Ishikawa (cell line): ENCODE measurements at regions not wholly inside any gene's neighbourhood (a gene's known extent, or its start where the extent isn't known, plus 50 kb on each side); places are given as distances from the start of the nearest gene placed in this dataset.

Experiments used
- CEBPB ChIP-seq: IDR thresholded peaks from 2 replicates; pipeline ENCODE4 v1.6.1; 2012
- CREB1 ChIP-seq: IDR thresholded peaks from 2 replicates; pipeline ENCODE4 v1.6.1; 2012; ENCODE audit warnings: low read depth
- EGR1 ChIP-seq: IDR thresholded peaks from 2 replicates; pipeline ENCODE4 v1.6.1; 2012
- EP300 ChIP-seq: IDR thresholded peaks from 2 replicates; pipeline ENCODE4 v1.6.1; 2012; ENCODE audit warnings: borderline replicate concordance
- FOXM1 ChIP-seq: IDR thresholded peaks from 2 replicates; pipeline ENCODE4 v1.6.1; 2012; ENCODE audit warnings: low read depth, borderline replicate concordance
- NFIC ChIP-seq: IDR thresholded peaks from 2 replicates; pipeline ENCODE4 v1.6.1; 2012
- RAD21 ChIP-seq: IDR thresholded peaks from 2 replicates; pipeline ENCODE4 v1.6.1; 2012; ENCODE audit warnings: low read depth
- TAF1 ChIP-seq: IDR thresholded peaks from 2 replicates; pipeline ENCODE4 v1.6.1; 2012; ENCODE audit warnings: low read depth, mild to moderate bottlenecking
- TCF12 ChIP-seq: IDR thresholded peaks from 2 replicates; pipeline ENCODE4 v1.6.1; 2012; ENCODE audit warnings: low read depth
- TEAD4 ChIP-seq: IDR thresholded peaks from 2 replicates; pipeline ENCODE4 v1.6.1; 2012
- YY1 ChIP-seq: IDR thresholded peaks from 2 replicates; pipeline ENCODE4 v1.6.1; 2012; ENCODE audit warnings: low read depth
- ZBTB7A ChIP-seq: IDR thresholded peaks from 2 replicates; pipeline ENCODE4 v1.6.1; 2012; ENCODE audit warnings: low read depth
- TF ChIP-seq, protein P1 (sequence below): IDR thresholded peaks from 2 replicates; pipeline ENCODE4 v1.6.1; 2012; ENCODE audit warnings: low read depth, mild to moderate bottlenecking
- TF ChIP-seq, protein P2 (sequence below): IDR thresholded peaks from 2 replicates; pipeline ENCODE4 v1.6.1; 2012
- TF ChIP-seq, protein P3 (sequence below): IDR thresholded peaks from 2 replicates; pipeline ENCODE4 v1.6.1; 2012

DNA sequence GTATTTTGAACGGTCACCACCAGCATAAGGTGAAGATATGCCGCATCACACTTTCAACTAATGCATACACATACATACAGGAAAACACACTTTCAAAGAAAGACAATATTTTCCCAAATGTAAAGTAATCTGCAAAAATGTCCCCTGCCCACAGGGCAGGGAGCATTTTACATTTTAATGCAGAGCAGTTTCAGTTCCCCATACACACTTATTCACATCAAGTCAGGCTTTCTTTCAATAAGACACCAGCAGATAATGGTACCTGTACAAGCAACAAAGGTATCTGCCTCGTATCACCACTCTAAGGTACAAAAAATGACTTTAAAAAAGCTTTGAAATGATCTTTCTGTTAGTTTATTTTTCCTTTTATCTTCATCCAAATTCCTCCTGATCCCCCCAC lies 247.1 kb upstream of the CCNG1 start:
- TF ChIP-seq RAD21 (no peak), TEAD4 (no peak), CEBPB (no peak), EP300 (no peak), TCF12 (no peak), CREB1 (no peak), ZBTB7A (no peak), YY1 (no peak), EGR1 (no peak), FOXM1 (no peak), TAF1 (no peak), NFIC (no peak)
- TF ChIP-seq, protein P1, sequence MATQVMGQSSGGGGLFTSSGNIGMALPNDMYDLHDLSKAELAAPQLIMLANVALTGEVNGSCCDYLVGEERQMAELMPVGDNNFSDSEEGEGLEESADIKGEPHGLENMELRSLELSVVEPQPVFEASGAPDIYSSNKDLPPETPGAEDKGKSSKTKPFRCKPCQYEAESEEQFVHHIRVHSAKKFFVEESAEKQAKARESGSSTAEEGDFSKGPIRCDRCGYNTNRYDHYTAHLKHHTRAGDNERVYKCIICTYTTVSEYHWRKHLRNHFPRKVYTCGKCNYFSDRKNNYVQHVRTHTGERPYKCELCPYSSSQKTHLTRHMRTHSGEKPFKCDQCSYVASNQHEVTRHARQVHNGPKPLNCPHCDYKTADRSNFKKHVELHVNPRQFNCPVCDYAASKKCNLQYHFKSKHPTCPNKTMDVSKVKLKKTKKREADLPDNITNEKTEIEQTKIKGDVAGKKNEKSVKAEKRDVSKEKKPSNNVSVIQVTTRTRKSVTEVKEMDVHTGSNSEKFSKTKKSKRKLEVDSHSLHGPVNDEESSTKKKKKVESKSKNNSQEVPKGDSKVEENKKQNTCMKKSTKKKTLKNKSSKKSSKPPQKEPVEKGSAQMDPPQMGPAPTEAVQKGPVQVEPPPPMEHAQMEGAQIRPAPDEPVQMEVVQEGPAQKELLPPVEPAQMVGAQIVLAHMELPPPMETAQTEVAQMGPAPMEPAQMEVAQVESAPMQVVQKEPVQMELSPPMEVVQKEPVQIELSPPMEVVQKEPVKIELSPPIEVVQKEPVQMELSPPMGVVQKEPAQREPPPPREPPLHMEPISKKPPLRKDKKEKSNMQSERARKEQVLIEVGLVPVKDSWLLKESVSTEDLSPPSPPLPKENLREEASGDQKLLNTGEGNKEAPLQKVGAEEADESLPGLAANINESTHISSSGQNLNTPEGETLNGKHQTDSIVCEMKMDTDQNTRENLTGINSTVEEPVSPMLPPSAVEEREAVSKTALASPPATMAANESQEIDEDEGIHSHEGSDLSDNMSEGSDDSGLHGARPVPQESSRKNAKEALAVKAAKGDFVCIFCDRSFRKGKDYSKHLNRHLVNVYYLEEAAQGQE: no peak
- TF ChIP-seq, protein P2, sequence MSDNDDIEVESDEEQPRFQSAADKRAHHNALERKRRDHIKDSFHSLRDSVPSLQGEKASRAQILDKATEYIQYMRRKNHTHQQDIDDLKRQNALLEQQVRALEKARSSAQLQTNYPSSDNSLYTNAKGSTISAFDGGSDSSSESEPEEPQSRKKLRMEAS: no peak
- TF ChIP-seq, protein P3, sequence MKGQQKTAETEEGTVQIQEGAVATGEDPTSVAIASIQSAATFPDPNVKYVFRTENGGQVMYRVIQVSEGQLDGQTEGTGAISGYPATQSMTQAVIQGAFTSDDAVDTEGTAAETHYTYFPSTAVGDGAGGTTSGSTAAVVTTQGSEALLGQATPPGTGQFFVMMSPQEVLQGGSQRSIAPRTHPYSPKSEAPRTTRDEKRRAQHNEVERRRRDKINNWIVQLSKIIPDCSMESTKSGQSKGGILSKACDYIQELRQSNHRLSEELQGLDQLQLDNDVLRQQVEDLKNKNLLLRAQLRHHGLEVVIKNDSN: no peak

DNA sequence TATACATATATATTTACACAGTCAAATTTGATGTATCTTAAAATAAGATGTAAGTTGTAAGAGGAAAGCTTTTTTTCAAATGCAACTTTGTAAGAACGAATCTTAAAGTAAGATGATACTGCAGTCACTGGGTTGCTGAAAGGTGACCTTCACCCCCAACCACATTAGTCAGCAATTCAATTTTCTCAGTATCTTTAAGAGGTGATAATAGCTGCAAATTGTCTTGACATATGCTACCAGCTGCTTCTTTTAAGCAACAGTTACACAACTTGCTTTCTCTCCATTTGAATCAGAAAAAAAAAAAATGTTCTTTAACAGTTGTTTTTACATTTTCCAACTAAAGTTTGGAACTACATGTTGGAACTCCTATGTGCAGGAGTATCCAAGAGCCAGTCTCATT lies 246.6 kb upstream of the CCNG1 start:
- TF ChIP-seq YY1: no peak
- TF ChIP-seq EP300: no peak
- TF ChIP-seq ZBTB7A: no peak
- no peak for TF ChIP-seq TEAD4
- TF ChIP-seq, protein P1: no peak
- TF ChIP-seq FOXM1: no peak
- TF ChIP-seq, protein P3: no peak
- TF ChIP-seq, protein P2: no peak
- TF ChIP-seq EGR1: no peak
- no peak for TF ChIP-seq TAF1
- TF ChIP-seq NFIC: no peak
- TF ChIP-seq TCF12: no peak
- no peak for TF ChIP-seq CEBPB
- no peak for TF ChIP-seq RAD21
- no peak for TF ChIP-seq CREB1

DNA sequence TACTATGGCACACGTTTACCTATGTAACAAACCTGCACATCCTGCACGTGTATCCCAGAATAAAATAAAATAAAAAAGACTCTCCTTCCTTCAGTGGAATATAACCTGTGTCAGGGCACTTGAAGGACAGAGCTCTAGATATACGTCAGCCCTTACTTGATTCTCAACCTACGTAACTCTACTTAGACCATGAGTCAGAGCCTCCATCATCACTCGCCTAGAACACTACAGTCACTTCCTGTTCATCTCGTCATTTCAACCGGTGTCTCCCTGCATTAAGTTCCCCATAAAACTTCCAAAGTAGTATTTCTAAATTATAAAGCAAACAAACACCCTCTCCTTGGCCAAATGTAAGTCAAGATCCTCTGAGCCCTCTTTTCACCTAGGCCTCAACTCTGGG lies 243.5 kb upstream of the CCNG1 start:
- TF ChIP-seq YY1: no peak
- no peak for TF ChIP-seq EGR1
- no peak for TF ChIP-seq TEAD4
- TF ChIP-seq FOXM1: no peak
- no peak for TF ChIP-seq CREB1
- TF ChIP-seq CEBPB: no peak
- no peak for TF ChIP-seq TCF12
- no peak for TF ChIP-seq TAF1
- TF ChIP-seq NFIC: no peak
- TF ChIP-seq, protein P1: no peak
- TF ChIP-seq, protein P3: no peak

DNA sequence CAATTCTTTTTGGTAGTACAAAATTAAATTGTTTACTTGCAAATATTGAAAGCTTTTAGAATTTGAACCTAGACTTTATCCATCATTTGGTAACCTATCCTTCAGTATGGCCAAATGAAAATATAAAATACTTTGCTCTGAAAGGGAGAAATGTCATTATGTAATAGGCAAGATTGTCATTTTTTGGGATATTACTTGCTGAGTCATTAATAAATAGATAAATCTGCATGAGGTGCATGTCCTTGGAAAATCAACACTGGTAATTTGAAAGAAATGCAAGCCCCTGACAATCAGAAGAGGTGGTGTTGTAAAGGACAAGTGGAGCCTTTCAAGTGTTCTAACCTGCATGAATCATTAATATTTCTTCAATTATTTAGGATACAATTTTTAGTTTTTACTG lies 231.8 kb upstream of the CCNG1 start:
- TF ChIP-seq, protein P3: no peak
- no peak for TF ChIP-seq TCF12
- TF ChIP-seq, protein P1: no peak
- no peak for TF ChIP-seq EGR1
- TF ChIP-seq FOXM1: no peak
- no peak for TF ChIP-seq TEAD4
- no peak for TF ChIP-seq YY1
- no peak for TF ChIP-seq CEBPB
- no peak for TF ChIP-seq NFIC
- TF ChIP-seq EP300: no peak
- TF ChIP-seq ZBTB7A: no peak
- TF ChIP-seq RAD21: no peak
- TF ChIP-seq TAF1: no peak
- no peak for TF ChIP-seq CREB1
- TF ChIP-seq, protein P2: no peak
